ENCODE measurements at regions not wholly inside any gene's neighbourhood (a gene's known extent, or its start where the extent isn't known, plus 50 kb on each side); places are given as distances from the start of the nearest gene placed in this dataset.
A peak's percentile ranks its signal among the peaks of the same experiment; 100 is the strongest.

DNA sequence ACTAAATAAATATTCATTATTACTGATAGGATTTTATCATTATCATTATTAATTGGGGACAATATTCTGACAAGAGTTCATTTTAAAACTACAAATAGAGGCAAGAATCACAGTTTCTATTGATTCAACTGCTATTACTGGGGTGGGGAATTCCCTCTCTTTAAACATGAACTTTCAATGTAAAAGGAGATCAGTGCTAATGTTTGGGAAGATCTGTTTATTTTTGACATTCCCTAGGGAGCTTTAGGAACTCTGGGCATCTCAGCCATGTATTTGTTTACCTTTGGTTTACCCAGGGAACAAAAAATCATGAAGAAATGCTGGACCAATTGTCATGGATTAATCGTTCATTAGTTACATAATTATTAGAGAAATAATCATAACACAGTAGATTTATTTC, 443.2 kb upstream of the AKR1E2 start:
- no peak for DNase-seq (ENCODE audit: low read depth, low spot score)

DNA sequence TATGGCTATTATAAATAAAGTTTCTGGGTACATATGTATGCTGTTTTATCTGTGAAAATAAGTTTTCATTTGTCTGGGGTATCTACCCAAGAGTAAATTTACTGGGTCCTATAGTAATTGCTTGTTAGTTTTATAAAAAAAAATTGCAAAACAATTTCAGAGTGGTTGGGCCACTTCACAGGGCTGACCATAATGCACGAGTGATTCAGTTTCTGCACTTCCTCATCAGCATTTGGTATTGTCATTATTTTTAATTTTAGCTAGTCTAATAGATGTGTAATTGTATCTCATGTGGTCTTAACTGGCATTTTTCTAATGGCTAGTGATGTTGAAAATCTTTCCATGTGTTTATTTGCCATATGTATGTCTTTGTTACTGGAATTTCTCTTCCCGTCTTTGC, 452.4 kb upstream of the AKR1E2 start:
- DNase-seq (ENCODE audit: low read depth, low spot score), result no peak
- no peak overlapping the region for H3K27ac ChIP-seq

More for the DNA sequence above, 443.2 kb upstream of the AKR1E2 start:
- no peak overlapping the region for H3K27ac ChIP-seq

DNA sequence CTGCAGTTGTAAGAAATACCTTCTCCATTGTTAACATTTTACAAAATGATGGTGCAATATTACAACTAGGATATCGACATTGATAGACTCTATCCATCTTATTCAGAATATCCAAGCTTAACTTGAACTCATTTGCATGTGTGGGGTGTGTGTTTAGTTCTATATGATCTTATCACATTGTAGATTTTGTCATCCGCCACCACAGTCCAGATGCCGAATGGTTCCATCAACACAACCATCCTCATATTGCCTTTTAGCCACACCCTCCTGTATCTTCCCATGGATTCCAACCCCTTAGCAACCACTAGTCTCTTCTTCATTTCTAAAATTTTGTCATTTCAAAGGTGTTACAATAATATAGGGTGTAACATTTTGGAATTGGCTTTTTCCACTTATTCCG, 452.9 kb upstream of the AKR1E2 start:
- H3K27ac ChIP-seq, result no peak overlapping the region
- no peak for DNase-seq (ENCODE audit: low read depth, low spot score)

DNA sequence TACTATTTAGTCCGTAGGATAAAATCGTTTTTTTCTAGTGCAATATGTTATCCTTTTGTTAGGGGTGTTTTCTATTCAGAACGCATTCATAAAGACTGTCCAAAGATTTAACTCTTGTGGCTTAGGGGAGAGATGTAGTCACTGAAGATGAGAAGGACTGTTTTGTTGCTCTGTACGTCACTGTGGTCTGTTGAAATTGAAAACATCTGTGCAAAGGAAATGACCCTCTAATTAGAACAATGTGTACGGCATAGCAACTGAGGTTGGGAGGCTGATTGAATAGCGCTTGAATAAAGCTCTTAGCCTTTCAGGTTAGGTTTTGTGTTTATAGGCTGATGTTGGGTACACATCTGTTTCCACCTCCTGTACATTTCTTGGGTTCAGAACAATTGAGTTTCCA, 453.4 kb upstream of the AKR1E2 start:
- H3K27ac ChIP-seq, result no peak overlapping the region
- no peak for DNase-seq (ENCODE audit: low read depth, low spot score)

DNA sequence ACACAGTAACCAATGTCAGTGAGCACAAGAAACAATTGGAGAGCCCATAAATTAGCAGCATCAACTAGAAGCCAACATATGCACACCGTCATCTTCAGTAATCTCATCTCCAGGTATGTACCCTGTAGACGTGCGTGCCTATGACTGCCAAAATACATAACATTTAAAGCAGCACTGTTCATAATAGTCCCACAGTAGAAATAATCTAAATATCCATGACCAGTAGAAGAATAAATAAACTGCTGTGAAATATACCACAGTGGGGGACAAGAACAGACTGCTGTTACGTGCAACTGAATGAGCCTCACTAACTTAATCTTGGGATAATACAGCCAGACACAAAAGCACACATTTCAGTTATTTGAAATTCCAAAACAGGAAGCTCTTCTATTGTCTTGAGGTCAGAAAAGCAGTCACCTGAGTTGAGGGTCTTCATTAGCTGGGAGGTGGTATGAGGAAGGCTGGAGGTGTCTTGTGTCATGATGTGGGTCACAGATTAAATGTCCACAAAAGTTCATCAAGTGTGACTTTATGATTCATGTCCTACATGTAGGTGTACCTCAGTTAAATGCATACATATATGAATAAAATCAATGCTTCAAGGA, 454.2 kb upstream of the AKR1E2 start:
- H3K27ac ChIP-seq, result no peak overlapping the region
- DNase-seq (ENCODE audit: low read depth, low spot score), result no peak

DNA sequence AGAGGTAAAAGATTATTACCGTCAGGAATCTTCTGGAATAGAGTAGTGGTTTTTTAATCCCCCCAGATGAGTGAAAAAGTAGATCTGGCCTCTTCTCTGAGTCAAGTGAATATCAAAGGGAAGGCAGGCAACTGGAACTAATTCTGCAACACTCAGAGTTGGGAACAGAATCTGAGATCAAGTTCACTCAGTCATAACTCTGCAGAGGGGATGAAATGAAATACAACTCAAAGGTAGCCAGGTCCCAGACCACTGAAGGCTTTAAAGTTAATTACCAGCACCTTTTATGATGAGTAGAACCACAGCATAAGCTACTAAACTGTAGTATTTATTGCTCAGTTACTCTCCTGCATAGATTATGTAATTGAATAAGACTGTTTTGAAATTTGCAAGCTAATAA, 455.6 kb upstream of the AKR1E2 start:
- H3K27ac ChIP-seq, result no peak overlapping the region
- no peak for DNase-seq (ENCODE audit: low read depth, low spot score)

DNA sequence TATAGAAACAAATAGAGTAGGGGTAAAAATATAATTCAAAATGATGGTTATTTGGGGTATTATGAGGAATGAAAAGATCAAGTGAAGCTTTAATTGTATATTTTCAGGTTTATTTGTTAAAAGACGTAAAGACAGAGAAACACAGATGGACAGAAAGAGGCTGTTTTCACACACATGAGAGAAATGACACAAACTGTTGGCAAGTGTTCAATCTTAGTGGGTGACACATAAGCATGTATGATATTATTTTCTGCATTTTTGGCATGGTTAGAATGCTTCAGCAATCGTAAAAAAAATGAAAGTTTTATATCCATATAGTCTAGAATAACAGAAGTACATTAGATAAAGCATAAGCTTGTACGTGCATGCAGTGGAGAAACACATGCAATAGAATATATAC, 464.4 kb upstream of the AKR1E2 start:
- H3K27ac ChIP-seq, result no peak overlapping the region
- no peak for DNase-seq (ENCODE audit: low read depth, low spot score)

DNA sequence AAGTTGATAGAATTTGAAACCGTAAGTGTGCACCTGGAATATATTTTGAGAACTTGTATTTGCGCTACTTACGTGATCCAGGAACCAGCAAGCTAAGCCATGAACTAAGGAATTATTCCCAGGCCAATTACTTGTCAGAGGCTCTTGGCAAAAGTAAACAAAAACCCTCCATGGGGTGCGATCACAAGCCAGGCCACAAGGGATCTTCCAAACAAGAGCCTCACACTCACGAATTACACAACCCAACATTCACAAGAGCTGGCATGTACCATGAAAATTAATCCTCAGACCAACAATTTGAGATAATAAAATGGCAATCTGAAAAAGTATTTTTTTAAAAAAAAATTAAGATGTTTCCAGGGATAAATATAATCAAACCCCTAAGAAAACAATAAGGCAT, 467.0 kb upstream of the AKR1E2 start:
- H3K27ac ChIP-seq, result no peak overlapping the region
- DNase-seq (ENCODE audit: low read depth, low spot score), result peak; percentile 10

DNA sequence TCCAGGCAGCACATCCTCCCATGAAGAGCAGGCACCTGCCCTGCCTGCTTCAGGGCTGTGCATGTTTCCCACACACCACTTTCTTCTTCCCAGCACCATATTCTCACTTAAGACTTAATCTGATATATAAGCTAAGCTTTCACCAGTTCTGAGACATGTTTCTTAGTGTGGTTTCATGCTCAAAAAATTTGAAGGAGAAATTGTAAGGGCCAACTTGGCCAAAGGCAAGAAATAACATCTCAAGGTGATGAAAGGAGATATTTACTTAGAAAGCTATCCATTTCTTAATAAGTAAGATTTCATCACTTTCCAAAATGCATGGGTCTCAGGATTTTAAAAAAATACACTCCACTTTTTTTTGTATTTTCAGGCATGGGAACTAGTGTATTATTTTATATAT, 468.1 kb upstream of the AKR1E2 start:
- no peak for DNase-seq (ENCODE audit: low read depth, low spot score)
- no peak overlapping the region for H3K27ac ChIP-seq

DNA sequence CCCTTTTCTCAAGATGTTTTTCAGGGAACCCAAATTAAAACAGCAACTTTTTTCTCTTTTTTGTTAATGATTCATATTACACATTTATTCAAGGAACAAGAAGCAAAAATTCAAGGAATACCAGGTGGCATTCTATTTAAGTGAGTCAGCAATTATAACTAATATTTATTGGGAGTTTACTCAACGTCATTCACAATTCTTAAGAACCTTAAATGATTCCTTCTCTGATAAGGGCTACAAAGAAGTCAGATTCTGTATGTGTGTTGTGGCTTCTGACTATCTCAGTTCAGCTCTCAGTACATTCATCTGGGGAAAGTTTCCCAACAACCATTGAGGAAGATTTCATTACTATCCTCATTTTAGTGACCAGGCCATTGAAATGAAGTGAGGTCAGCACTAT, 470.7 kb upstream of the AKR1E2 start:
- peak overlapping the region; percentile 95 for H3K27ac ChIP-seq
- DNase-seq (ENCODE audit: low read depth, low spot score), result peak; percentile 5

DNA sequence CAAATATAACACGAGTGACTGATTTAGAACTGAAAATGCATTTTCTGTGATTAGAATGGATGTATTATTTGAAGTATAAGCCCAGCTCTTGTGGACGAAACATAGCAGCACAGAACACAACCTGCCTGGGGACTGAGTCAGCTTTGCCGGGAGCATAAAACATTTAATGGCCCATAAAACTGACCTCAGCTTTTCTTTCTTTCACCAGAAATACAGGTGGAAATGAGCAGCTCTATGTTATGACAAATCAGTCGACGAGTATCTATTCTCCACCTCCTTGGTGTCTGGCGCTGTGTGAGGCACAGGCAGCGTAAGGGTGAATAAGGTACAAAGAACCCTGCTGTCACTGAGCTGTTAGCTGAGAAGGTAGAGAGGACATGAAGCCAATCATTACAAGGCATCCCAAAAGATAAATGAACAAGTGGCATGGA, 471.6 kb upstream of the AKR1E2 start:
- DNase-seq (ENCODE audit: low read depth, low spot score), result peak; percentile 91
- peak overlapping the region; percentile 95 for H3K27ac ChIP-seq

DNA sequence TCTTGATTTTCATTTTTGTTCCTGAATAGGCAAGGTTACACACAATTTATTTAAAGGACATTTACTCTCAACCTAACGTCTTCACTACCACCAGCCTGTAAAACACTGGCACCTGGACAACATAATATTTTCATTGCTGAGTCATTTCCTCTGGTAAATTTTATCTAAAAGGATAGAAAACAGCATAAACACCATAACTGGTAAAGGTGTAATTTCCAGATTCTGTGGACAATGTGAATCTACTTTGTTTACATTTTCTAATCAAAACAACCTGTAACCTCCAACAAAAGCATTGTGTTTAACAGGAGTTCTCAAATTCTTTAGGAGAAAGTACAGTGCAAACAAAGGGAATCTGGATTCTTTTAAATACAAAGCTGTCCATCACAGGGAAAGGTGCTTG, 472.0 kb upstream of the AKR1E2 start:
- peak; percentile 12 for DNase-seq (ENCODE audit: low read depth, low spot score)
- peak overlapping the region; percentile 95 for H3K27ac ChIP-seq

DNA sequence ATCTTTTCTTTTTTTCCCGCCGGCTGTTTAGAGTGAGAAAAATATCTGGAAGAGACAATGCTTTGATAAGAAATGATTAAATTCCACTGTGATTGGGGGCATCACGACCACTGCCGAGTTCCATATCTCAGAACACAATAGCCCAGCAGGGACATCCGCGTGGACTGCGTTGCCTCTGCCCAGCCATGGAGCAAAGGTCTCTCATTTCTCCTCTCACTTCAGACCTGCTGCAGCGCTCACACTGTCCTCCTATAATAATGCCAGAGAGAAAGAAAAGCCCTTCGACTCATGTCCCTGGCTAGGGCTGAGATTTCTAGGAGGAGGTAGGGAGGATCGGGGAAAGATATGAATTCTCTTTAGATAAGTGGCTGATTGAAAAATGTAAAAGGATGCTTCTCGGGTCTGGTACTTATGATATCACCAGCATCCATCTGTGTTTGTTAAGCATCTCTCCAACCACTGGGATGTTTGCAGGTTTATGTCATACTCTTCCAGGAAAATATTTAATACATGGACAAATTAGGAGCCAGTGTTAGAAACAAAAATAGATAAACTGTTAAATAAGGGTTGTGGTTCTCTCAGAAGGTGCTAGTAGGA, 472.9 kb upstream of the AKR1E2 start:
- H3K27ac ChIP-seq, result peak overlapping the region; percentile 95
- no peak for DNase-seq (ENCODE audit: low read depth, low spot score)

DNA sequence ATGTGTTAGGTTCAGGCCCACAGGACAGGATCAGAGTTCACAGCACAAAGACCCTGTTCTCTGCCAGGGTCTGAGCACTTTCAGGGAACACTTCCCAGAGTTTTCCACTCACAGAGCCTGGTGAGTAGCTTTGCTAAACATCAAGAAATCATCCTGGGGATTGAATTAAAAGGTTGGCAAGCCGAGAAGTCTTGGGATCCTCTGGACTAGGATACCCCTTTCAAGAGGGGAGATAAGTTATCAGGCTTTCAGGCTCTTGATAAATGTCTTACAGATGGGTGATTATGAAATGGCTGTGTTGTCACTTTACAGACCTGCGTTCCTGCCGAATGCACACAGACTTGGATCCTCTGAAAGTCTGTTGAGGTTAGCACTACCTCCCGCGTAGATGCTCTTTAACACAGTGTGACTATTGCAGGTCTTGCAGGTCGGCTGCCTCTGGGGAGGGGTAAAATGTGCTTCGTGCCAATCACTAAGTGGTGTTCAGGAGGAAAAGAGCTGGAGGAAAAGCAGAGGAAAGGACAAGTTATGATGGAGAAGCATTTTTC, 473.5 kb upstream of the AKR1E2 start:
- H3K27ac ChIP-seq, result no peak overlapping the region
- DNase-seq (ENCODE audit: low read depth, low spot score), result no peak

DNA sequence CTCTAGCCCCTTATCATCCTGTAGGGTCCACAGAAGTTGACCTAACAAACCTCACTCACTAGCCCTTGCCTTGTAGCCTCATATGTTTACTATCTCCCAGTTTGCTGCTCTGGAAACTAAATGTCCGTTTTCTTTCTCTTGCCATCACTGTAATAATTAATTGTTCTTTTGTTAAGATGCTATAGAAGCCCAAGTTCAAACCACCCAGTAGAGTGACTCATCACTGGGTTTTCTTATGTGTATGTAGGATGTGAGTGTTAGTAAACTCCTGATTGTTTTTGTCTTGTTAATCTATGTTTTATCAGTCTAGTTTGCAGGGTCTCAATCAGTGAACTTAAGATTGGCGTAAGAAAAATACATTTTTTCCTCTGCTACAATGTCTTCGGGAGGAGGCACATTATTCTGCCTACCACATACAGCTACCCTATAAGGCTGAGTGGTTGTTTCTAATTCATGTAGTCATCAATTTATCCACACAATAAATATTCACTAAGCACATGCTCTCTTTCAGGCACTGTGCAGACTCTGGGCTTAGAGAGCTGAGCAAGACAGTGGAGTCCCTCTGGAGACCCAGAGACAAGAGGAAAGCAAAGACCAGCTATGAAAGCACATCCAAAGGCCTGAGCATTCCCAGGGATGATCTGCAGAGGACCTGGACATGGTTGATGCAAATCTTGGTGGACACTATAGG, 474.1 kb upstream of the AKR1E2 start:
- peak; percentile 14 for DNase-seq (ENCODE audit: low read depth, low spot score)
- H3K27ac ChIP-seq, result no peak overlapping the region

DNA sequence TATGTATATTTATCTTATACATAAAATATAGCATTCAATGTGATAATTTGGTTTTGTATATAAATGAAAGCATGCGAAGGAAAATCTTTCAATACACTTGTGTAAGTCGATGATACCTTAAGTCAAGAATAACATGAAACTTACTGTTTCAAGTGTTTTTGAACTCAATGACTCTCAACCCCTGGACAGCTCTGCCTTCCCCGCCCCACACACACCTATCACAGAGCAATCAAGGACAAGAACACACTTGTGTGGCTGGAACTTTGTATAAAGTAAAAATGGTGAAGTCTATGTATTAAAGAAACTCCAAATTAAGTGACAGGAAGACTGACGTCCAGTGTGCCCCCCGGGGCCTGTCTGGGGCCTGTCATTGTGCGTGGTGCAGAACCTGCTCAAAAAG, 478.6 kb upstream of the AKR1E2 start:
- DNase-seq (ENCODE audit: low read depth, low spot score), result no peak
- no peak overlapping the region for H3K27ac ChIP-seq

DNA sequence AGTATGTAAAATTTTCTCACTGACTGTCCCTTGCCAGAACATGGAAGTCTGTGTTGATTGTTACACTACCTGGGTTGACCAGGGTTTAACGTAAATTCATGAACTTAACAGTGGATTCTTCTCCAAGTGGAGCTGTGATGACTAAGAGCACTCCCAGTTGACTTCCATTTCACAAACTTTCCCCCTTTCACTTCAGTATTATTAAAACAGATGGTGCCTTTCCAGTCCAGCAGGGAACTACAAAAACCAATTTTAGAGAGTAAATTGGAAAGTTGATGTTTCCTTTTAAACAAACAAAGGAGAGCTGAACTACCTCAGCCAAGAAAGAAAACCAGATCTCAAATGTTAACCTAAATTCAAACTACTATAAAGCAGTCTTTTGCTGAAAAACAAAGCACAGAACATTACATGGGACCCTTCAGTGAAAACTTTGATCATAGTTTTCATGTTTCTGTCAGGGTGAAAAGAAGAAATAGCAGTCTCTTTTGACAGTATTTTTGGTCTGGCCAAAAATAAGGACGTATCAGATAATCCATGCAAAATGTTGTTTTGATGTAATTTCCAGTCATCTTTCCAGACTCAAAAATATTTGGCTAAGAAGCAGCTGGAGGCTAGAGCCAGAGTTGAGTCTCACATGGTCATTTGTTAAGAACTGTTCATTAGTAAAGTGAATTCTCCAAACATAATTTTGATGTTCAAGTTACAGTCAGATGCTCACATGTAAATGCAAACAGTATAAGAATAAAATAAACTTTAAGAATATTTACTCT, 479.9 kb upstream of the AKR1E2 start:
- peak overlapping the region; percentile 88 for H3K27ac ChIP-seq

DNA sequence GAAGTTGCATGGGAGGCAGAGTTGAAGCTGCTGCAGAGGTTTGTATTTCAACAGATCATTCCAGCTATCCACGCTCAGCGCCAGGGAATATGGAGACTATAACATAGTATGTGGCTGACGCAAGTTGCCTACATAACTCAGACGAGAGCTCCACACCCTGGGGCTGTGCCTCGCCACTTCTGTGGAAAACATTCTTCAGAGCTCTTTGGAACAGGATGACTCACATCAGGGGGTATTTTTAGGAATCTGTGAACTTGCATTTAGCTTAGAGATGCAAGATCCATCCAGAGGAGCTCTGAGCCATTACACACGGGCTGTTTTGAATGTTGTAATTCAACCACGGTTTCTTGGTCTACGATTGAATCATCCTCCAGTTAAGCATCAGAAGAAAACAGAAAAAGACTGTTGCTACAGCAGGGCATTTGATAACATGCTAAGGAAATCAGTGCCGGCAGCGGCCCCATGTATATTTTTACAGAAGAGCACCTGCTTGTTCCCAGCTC, 481.5 kb upstream of the AKR1E2 start:
- DNase-seq (ENCODE audit: low read depth, low spot score), result peak; percentile 90
- peak overlapping the region; percentile 88 for H3K27ac ChIP-seq

More for the DNA sequence above, 479.9 kb upstream of the AKR1E2 start:
- DNase-seq (ENCODE audit: low read depth, low spot score), result no peak

DNA sequence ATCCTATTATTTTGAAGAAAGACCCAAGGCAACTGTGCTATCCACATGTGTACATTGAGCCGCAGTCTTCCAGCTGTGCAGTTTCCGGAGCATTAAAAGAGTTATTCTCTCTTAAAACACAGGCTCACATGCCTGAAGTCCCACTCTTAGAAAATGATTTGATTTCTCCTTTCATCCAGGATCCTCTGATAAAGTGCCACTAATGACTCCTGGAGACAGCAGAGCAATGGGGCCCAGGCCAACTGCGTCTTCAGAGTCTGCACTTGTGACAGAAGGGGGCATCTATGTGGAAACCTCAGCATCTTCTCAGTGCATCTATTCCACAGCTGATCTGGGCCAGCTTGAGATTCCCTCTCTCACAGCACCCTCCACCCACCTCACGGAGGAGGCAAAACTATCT, 482.1 kb upstream of the AKR1E2 start:
- no peak for DNase-seq (ENCODE audit: low read depth, low spot score)
- H3K27ac ChIP-seq, result peak overlapping the region; percentile 88

DNA sequence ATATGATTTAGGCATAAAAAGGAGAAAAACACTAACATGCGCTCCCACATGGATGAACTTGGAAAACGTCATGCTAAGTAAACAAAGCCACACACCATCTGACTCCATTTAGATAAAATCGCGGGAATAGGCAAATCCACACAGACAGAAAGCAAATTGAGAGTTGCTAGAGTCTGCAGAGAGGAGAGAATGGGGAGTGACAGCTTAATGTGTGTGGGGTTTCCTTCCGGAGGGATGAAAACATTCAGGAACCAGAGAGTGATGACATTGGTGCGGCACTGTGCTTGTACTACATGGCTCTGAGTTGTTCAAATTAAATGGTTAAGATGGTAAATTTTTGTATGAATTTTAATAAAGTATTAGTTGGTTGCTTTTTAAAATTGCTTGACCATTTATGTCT, 482.9 kb upstream of the AKR1E2 start:
- H3K27ac ChIP-seq, result no peak overlapping the region
- DNase-seq (ENCODE audit: low read depth, low spot score), result no peak

DNA sequence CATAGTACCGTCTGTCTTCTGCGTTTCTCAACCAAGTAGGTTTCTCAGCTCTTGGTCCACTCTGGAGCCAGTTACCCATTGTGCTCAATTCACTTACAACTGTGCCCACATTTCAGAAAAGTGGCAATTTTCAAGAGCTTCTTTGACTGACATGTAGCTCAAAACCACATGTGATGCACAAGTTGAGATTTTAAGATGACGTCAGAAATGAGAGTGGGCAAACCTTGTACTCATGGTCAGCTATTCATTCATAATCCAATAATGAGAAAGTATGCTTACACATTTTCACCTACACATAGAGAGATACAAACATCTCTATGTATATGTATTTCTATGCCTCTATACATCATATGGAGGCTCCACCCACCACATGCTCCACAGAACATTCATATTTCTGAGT, 487.2 kb upstream of the AKR1E2 start:
- H3K27ac ChIP-seq, result no peak overlapping the region
- no peak for DNase-seq (ENCODE audit: low read depth, low spot score)

All from epithelial cell of prostate (primary cell).